CD4-positive, CD25-positive, alpha-beta regulatory T cell (primary cell): ENCODE measurements at regions not wholly inside any gene's neighbourhood (a gene's known extent, or its start where the extent isn't known, plus 50 kb on each side); places are given as distances from the start of the nearest gene placed in this dataset.

ENCODE experiments used
- ATAC-seq, 2 donors: fragments of 150-1000 bp; cut with Tn5 transposase; one replicate each; pipeline ENCODE4 v1.10.0; 2021; ENCODE audit warnings: low read depth in 2 of 2, moderate number of reproducible peaks in 2 of 2, moderate library complexity in 1 of 2
- DNase-seq, 3 donors: peaks; one replicate each; pipeline versions ENCODE4 v3.0.0 to v3.0.0-alpha.2; 2012 to 2022; ENCODE audit warnings: mixed read lengths in 1 of 3
- H3K27ac ChIP-seq: one replicate; pipeline ENCODE4 v1.7.0; 2013; ENCODE audit warnings: mild to moderate bottlenecking, low read length; ENCODE audit not compliant: insufficient read depth, poor library complexity, severe bottlenecking
- H3K27me3 ChIP-seq: one replicate; pipeline ENCODE4 v1.7.0; 2013; ENCODE audit warnings: low read length; ENCODE audit not compliant: control insufficient read depth, insufficient read depth
- H3K36me3 ChIP-seq: one replicate; pipeline ENCODE4 v1.7.0; 2013; ENCODE audit warnings: mild to moderate bottlenecking, low read length, moderate library complexity; ENCODE audit not compliant: control insufficient read depth, insufficient read depth
- H3K4me1 ChIP-seq: 2 replicates; pipeline ENCODE4 v1.7.0; 2013; ENCODE audit warnings: mild to moderate bottlenecking, low read length; ENCODE audit not compliant: insufficient read depth, control insufficient read depth, poor library complexity, severe bottlenecking
- H3K4me3 ChIP-seq: one replicate; pipeline ENCODE4 v1.7.0; 2013; ENCODE audit warnings: low read depth, mild to moderate bottlenecking, low read length, moderate library complexity
- H3K9me3 ChIP-seq, 2 experiments: 1 replicate in 1 of 2; 2 replicates in 1 of 2; pipeline ENCODE4 v1.7.0; 2013; ENCODE audit warnings: low read length in 2 of 2, mild to moderate bottlenecking in 1 of 2, moderate library complexity in 1 of 2; ENCODE audit not compliant: control insufficient read depth in 2 of 2
- H3K27ac Mint-ChIP-seq, 3 donors: one replicate each; pipeline ENCODE4 v1.8.0; 2020 to 2022; ENCODE audit warnings: mild to moderate bottlenecking in 3 of 3, mixed read lengths in 3 of 3, moderate library complexity in 2 of 3
- H3K27me3 Mint-ChIP-seq: one replicate; pipeline ENCODE4 v1.8.0; 2022; ENCODE audit warnings: mild to moderate bottlenecking, mixed read lengths
- H3K36me3 Mint-ChIP-seq: one replicate; pipeline ENCODE4 v1.8.0; 2020; ENCODE audit warnings: mixed read lengths
- H3K4me1 Mint-ChIP-seq, 4 donors: one replicate each; pipeline ENCODE4 v1.8.0; 2020 to 2022; ENCODE audit warnings: mixed read lengths in 4 of 4, mild to moderate bottlenecking in 1 of 4
- H3K4me3 Mint-ChIP-seq, 4 donors: one replicate each; pipeline ENCODE4 v1.8.0; 2020 to 2022; ENCODE audit warnings: mild to moderate bottlenecking in 4 of 4, mixed read lengths in 4 of 4, moderate library complexity in 3 of 4
- H3K9me3 Mint-ChIP-seq, 7 donors: one replicate each; pipeline ENCODE4 v1.8.0; 2020 to 2022; ENCODE audit warnings: mixed read lengths in 7 of 7, mild to moderate bottlenecking in 3 of 7, moderate library complexity in 2 of 7

DNA sequence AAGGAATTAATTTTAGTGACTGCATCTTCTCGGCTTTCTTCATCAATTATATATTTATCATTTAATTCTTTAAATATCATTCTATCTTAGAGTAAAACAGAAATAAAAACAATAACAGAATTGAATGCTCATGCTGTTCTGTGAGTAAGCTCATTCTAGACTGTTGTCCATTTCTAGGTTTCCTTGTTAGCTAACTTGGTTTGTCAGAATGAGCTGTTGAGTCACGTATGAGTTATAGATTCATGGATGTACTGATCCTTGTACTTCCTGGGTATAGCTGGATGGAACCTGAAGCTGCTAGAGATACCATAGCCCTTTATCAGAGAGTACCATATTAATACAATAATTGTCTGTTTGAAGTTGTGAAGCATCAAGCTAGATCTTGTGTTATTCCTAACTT lies 515.3 kb downstream of the TENT5A start:
- Mint-ChIP-seq H3K4me1 (no peaks in the 10 kb centered on the region), H3K27me3 (no peaks in the 10 kb centered on the region), H3K4me3 (no peak overlapping the region), H3K36me3 (no peaks in the 10 kb centered on the region), H3K27ac (no peak overlapping the region), H3K9me3 (peaks cover 0 to 4% (median 0%) of the 10 kb centered on the region in 7 donors)
- Histone ChIP-seq H3K9me3 (no peaks in the 10 kb centered on the region), H3K27ac (no peak overlapping the region), H3K36me3 (no peaks in the 10 kb centered on the region), H3K4me3 (no peak overlapping the region), H3K27me3 (no peaks in the 10 kb centered on the region), H3K4me1 (no peaks in the 10 kb centered on the region)
- DNase-seq (no peak), ATAC-seq (no peak)

DNA sequence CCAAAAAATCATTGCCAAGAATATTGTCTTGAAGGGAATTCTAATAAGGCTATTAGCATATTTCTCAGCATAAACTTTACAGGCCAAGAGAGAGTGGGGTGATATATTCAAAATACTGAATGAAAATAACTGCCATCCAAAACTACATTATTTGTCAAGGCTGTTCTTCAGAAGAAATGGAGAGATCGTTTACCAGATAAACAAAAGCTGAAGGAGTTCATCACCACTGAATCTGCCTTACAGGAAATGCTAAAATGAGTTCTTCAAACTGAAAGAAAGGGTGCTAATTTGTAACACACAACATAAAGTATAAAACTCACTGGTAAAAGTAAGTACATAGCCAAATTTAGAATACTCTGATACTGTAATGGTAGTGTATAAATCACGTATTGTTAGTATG lies 517.0 kb downstream of the TENT5A start:
- Mint-ChIP-seq H3K9me3 (peaks cover 0 to 4% (median 0%) of the 10 kb centered on the region in 7 donors), H3K27ac (no peak overlapping the region), H3K27me3 (no peaks in the 10 kb centered on the region), H3K4me3 (no peak overlapping the region), H3K36me3 (no peaks in the 10 kb centered on the region), H3K4me1 (no peaks in the 10 kb centered on the region)
- no peak overlapping the region for H3K27ac ChIP-seq
- H3K4me3 ChIP-seq: no peak overlapping the region
- H3K36me3 ChIP-seq: no peaks in the 10 kb centered on the region
- no peaks in the 10 kb centered on the region for H3K27me3 ChIP-seq
- ATAC-seq (no peak), DNase-seq (no peak)
- no peaks in the 10 kb centered on the region for H3K9me3 ChIP-seq
- no peaks in the 10 kb centered on the region for H3K4me1 ChIP-seq

DNA sequence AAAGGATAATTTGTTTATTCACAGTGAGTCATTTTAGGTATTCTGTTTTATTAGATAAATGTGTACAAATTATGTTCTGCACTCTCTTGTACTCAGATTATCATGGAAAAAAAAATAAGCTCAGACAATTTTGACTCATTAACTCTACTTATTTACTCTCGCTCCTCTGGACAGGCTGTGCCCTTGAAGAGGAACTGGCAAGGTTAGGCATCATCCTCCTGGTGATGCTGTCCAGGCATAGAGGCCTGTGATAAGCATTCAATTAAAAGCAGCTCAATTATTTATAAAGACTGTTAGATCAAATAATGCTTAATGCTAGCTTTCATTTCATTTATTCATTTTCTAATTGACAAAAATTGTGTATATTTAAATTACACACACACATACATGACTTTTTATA lies 518.5 kb downstream of the TENT5A start:
- Mint-ChIP-seq H3K4me1 (no peaks in the 10 kb centered on the region), H3K4me3 (no peak overlapping the region), H3K27ac (no peak overlapping the region), H3K9me3 (peaks cover 0 to 4% (median 2%) of the 10 kb centered on the region in 7 donors), H3K36me3 (no peaks in the 10 kb centered on the region), H3K27me3 (no peaks in the 10 kb centered on the region)
- no peaks in the 10 kb centered on the region for H3K27me3 ChIP-seq
- no peaks in the 10 kb centered on the region for H3K4me1 ChIP-seq
- H3K9me3 ChIP-seq: no peaks in the 10 kb centered on the region
- H3K27ac ChIP-seq: no peak overlapping the region
- no peak overlapping the region for H3K4me3 ChIP-seq
- no peak for DNase-seq
- H3K36me3 ChIP-seq: no peaks in the 10 kb centered on the region
- ATAC-seq: no peak

DNA sequence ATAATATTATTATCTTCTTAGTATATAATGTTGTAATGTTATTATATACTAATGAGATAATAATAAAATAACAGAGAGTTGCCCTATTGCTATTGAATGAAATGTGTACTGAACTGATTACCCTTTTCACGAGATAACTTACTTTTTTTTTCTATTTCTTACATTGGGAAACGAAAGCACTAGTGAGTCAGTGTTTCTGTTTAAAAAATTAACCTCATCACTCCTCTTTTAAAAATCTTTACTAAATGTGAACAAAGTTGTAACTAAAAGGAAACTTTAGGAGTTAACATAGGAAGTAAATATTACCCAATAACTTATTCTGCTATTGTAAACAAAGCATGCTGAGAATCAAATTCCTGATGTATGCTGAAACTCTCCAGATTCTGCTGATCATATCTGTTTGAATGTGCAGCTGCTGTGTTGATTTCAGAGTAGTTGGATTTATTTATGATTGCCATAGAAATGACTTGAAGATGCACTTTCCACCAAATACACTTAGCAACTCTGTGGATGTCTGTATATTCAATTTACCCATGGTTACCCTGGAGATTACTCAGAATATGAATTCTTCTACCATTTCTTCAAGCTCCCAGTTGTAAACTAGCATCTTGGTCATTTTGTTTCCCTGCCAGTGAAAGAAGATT lies 523.4 kb downstream of the TENT5A start:
- H3K36me3 ChIP-seq: no peaks in the 10 kb centered on the region
- Mint-ChIP-seq H3K27ac (no peak overlapping the region), H3K9me3 (peaks cover 0 to 5% (median 2%) of the 10 kb centered on the region in 7 donors), H3K4me3 (no peak overlapping the region), H3K36me3 (no peaks in the 10 kb centered on the region), H3K27me3 (no peaks in the 10 kb centered on the region), H3K4me1 (no peaks in the 10 kb centered on the region)
- no peaks in the 10 kb centered on the region for H3K27me3 ChIP-seq
- no peak overlapping the region for H3K27ac ChIP-seq
- no peak for DNase-seq
- H3K9me3 ChIP-seq: no peaks in the 10 kb centered on the region
- no peaks in the 10 kb centered on the region for H3K4me1 ChIP-seq
- no peak overlapping the region for H3K4me3 ChIP-seq
- no peak for ATAC-seq

DNA sequence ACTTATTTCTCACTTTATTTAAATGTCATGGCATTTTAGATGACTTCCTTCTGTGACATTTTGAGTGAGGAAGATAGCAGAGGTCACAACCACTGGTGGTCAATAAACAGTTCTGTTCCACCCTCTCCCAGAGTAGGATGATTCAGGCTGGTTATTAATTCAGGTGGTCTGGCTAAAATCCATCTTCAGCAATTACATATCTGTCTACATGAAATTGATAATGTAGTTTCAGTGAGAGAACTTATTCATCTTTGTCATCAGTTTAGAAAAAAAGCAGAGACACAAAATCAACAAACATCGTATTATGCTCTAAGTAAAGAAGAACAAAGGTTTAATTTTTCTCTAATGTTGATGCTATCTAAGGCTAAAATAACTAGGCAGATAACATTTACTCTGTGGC lies 525.5 kb downstream of the TENT5A start:
- Histone ChIP-seq H3K9me3 (no peaks in the 10 kb centered on the region), H3K27me3 (no peaks in the 10 kb centered on the region), H3K36me3 (no peaks in the 10 kb centered on the region), H3K27ac (no peak overlapping the region), H3K4me1 (no peaks in the 10 kb centered on the region), H3K4me3 (no peak overlapping the region)
- no peak for DNase-seq
- H3K4me3 Mint-ChIP-seq: no peak overlapping the region
- no peaks in the 10 kb centered on the region for H3K4me1 Mint-ChIP-seq
- no peak overlapping the region for H3K27ac Mint-ChIP-seq
- ATAC-seq: no peak
- H3K36me3 Mint-ChIP-seq: no peaks in the 10 kb centered on the region
- H3K9me3 Mint-ChIP-seq: peaks cover 0 to 9% (median 5%) of the 10 kb centered on the region in 7 donors
- no peaks in the 10 kb centered on the region for H3K27me3 Mint-ChIP-seq

DNA sequence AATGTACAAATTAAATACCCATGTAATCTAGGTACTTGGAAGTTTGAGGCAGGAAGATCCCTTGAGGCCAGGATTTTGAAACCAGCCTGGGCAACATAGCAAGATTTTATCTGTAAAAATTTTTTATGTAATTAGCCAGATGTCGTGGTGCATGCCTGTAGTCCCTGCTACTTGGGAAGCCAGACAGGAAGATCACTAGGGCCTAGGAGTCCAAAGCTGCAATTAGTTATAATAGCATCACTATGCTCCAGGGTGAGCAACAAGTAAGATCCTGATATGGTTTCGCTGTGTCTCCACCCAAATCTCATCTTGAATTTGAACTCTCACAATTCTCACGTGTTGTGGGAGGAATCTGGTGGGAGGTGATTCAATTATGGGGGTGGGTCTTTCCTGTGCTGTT lies 535.8 kb downstream of the TENT5A start:
- H3K36me3 Mint-ChIP-seq: no peaks in the 10 kb centered on the region

DNA sequence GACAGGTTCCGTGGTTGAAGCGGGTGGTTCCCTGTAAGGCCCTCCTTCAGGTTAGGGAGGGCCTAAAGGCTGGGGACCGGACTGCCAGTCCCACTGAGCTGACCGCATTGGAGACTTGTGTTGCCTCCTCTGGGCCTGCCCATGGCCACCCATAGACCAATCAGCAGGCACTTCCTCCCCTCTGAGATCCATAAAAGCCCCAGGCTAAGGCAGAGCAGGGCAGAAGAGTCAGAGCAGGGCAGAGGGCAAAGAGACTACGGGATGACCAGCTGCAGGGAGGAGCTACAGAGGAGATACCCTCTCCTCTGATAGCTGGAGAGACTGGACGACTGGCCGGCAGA lies 537.4 kb downstream of the TENT5A start:
- Mint-ChIP-seq H3K27me3 (no peaks in the 10 kb centered on the region), H3K27ac (no peak overlapping the region), H3K4me3 (no peak overlapping the region), H3K36me3 (no peaks in the 10 kb centered on the region), H3K4me1 (no peaks in the 10 kb centered on the region), H3K9me3 (peaks cover 3 to 15% (median 9%) of the 10 kb centered on the region in 7 donors)
- Histone ChIP-seq H3K4me1 (no peaks in the 10 kb centered on the region), H3K4me3 (no peak overlapping the region), H3K36me3 (no peaks in the 10 kb centered on the region), H3K27ac (no peak overlapping the region), H3K9me3 (peaks cover 0 to 6% of the 10 kb centered on the region in 2 experiments), H3K27me3 (no peaks in the 10 kb centered on the region)
- no peak for ATAC-seq
- DNase-seq: no peak

More for the DNA sequence above, 535.8 kb downstream of the TENT5A start:
- ATAC-seq: no peak
- no peaks in the 10 kb centered on the region for H3K4me1 ChIP-seq
- no peaks in the 10 kb centered on the region for H3K36me3 ChIP-seq
- no peak for DNase-seq
- H3K27ac ChIP-seq: no peak overlapping the region
- no peaks in the 10 kb centered on the region for H3K27me3 ChIP-seq
- Mint-ChIP-seq H3K27ac (no peak overlapping the region), H3K4me1 (no peaks in the 10 kb centered on the region), H3K9me3 (peaks cover 0 to 14% (median 6%) of the 10 kb centered on the region in 7 donors), H3K4me3 (no peak overlapping the region), H3K27me3 (no peaks in the 10 kb centered on the region)
- peaks cover 0 to 6% of the 10 kb centered on the region in 2 experiments for H3K9me3 ChIP-seq
- no peak overlapping the region for H3K4me3 ChIP-seq

DNA sequence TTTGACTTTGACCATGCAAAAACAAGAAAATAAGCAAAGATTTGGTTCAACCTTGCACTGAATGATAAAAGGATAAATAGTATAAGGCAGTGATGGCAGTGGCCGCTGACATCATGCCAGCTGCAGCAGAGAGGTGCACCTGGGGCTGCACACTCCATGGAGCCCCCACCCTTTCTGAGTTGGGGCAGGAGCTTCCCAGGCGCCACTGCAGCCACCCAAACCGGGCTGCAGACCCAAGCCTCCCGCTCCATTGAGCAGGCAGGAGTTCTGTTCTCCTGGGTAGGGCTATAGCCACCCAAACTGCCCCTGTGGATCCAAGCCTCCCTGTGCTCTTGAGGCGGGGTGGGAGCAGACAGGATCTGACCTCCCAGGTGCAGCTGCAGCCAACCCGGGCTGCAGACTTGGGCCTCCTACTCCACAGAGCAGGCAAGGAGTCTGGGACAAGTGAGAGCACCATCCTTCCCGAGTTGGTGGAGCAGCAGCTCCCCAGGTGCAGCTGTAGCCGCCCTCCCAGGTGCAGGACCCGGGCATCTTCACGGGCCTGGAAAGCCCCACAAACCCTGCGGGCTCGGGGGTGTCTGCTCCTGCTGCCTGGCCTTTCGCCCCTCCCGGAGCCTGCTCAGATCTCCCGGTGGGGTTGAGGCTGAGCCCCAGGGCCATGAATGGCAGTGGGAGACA lies 537.9 kb downstream of the TENT5A start:
- Histone ChIP-seq H3K36me3 (no peaks in the 10 kb centered on the region), H3K9me3 (peaks cover 0 to 6% of the 10 kb centered on the region in 2 experiments), H3K4me3 (no peak overlapping the region), H3K4me1 (no peaks in the 10 kb centered on the region), H3K27ac (no peak overlapping the region), H3K27me3 (no peaks in the 10 kb centered on the region)
- DNase-seq (no peak), ATAC-seq (no peak)
- Mint-ChIP-seq H3K27me3 (no peaks in the 10 kb centered on the region), H3K27ac (no peak overlapping the region), H3K9me3 (peaks cover 3 to 15% (median 9%) of the 10 kb centered on the region in 7 donors), H3K4me1 (no peaks in the 10 kb centered on the region), H3K36me3 (no peaks in the 10 kb centered on the region), H3K4me3 (no peak overlapping the region)
